ENCODE measurements at regions not wholly inside any gene's neighbourhood (a gene's known extent, or its start where the extent isn't known, plus 50 kb on each side); places are given as distances from the start of the nearest gene placed in this dataset.

DNA sequence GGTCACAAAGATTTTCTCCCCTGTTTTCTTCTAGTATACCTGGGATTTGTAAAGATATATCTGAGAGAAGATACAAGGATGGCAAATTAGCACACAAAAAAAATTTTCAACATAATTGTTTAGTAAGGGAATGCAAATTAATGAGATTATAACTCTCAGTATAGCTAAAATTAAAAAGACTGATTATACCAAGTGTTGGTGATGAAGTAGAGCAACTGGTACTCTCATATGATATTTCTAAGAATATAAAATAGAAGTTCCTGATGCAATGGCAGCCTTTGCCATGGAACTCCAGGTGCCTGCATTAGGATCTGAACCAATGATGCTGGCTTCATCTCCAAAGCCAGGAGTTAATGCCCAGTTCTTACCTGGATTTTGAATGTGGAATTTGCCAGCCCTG is 51.4 kb upstream of the KIAA1217 start:
- TF ChIP-seq, protein P1, sequence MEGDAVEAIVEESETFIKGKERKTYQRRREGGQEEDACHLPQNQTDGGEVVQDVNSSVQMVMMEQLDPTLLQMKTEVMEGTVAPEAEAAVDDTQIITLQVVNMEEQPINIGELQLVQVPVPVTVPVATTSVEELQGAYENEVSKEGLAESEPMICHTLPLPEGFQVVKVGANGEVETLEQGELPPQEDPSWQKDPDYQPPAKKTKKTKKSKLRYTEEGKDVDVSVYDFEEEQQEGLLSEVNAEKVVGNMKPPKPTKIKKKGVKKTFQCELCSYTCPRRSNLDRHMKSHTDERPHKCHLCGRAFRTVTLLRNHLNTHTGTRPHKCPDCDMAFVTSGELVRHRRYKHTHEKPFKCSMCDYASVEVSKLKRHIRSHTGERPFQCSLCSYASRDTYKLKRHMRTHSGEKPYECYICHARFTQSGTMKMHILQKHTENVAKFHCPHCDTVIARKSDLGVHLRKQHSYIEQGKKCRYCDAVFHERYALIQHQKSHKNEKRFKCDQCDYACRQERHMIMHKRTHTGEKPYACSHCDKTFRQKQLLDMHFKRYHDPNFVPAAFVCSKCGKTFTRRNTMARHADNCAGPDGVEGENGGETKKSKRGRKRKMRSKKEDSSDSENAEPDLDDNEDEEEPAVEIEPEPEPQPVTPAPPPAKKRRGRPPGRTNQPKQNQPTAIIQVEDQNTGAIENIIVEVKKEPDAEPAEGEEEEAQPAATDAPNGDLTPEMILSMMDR (IDR thresholded peaks at IDR 0.05): no peak
- TF ChIP-seq POLR2AphosphoS5 (IDR thresholded peaks at IDR 0.05): no peak
